Activated naive CD4-positive, alpha-beta T cell treated with Interleukin-2 at 50 U/mL for 16 hours (primary cell): ENCODE measurements at regions not wholly inside any gene's neighbourhood (a gene's known extent, or its start where the extent isn't known, plus 50 kb on each side); places are given as distances from the start of the nearest gene placed in this dataset.
"Not testable (repeated sequence)": the region's sequence is repeated elsewhere in the genome, so short reads cannot be mapped to it uniquely, and the experiment has no call there.

Source experiments
- DNase-seq: peaks from one replicate; pipeline ENCODE4 v3.0.0-alpha.2; 2020

DNA sequence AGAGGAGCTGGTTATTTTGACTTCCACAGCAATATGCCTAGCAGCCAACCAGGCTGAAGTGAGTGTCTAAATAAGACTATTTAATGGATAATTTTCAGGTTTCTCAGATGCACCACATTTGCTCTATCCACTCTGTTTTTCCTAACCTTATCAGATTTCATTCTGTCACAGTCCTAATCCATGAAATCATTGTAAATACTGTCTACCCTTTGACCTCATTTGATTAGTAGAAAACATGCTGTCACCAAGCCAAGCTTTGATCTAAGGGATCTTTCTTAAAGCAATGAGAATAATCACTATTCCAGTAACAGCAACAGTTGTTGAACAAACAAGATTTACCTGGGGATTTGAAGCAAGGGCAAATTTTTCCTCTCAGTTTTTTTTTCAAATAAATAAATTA is 595.6 kb downstream of the LTN1 start:
- DNase-seq = no peak

GRCh38 chr21:28396421-28396820 is 596.3 kb downstream of the LTN1 start:
- DNase-seq = no peak

- no peak for DNase-seq
These were observed 599.4 kb downstream of the LTN1 start for GRCh38 chr21:28393279-28393678.

DNA sequence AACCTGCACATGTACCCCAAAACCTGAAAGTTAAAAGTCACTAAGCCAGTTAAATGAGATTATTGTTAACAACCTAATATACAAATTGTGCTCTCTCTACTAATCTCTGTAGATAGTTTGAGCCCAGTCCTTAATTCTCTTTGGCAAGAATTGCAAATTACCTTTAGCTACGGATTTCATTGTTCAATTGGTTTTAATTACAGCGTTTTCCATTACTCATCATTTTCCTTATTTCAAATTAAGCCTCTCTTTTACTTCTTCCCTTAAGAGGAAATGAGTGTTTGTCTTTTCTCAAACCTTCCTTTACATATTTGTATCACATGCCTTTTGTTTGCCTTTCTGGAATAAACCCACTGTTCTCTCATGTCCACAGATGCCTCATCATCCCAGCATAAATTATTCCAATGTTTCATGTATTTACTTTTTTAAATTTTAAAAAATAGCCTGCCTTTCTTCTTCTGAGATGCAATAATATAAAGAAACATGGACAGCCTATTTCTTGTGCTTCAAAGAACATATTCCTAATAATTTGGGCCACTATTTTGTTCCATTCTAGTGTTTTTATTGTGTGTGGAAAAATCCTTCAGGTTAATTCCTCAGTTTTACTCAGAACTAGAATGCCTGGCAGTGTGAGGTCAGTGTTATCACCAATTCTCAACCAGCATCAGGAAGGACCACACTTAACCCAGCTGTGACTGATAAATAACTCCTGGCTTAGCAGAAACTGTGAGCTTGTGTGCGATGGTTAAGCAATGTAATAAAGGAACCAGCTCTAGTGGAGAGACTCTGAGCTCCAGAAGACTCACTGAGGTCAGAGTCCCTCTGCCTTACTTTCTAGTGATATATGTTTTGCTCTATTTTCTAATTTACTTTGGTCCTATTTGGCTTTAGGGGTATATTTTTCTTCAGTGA is 600.5 kb downstream of the LTN1 start:
- no peak for DNase-seq

GRCh38 chr21:28387220-28387619 is 605.5 kb downstream of the LTN1 start:
- no peak for DNase-seq

GRCh38 chr21:28385845-28386244 is 606.8 kb downstream of the LTN1 start:
- DNase-seq = no peak

- not testable (repeated sequence) for DNase-seq
These were observed 611.5 kb downstream of the LTN1 start for GRCh38 chr21:28381000-28381745.

DNA sequence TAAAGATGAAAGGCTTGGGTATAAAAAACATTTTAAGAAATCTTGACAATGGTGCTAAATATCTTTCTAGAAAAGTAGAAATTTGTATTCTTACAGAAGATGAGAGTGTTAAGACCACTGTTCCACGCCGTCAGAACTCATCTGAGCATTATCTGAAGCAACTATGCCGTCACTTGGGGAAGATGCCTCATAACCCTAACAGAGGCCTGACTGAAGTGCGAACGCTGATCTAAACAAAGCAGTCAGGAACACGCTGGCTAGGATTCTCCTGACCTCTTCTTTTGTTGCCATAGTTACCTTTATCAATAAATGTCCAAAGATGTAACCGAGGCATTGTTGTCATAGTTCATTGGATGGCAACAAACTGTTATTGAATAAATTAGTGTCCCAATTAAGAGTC is 612.4 kb downstream of the LTN1 start:
- DNase-seq = no peak

- no peak for DNase-seq
These were observed 614.7 kb downstream of the LTN1 start for GRCh38 chr21:28378026-28378425.

- DNase-seq = no peak
These were observed 616.8 kb downstream of the LTN1 start for GRCh38 chr21:28375708-28376385.

GRCh38 chr21:28374881-28375280 is 617.8 kb downstream of the LTN1 start:
- no peak for DNase-seq

DNA sequence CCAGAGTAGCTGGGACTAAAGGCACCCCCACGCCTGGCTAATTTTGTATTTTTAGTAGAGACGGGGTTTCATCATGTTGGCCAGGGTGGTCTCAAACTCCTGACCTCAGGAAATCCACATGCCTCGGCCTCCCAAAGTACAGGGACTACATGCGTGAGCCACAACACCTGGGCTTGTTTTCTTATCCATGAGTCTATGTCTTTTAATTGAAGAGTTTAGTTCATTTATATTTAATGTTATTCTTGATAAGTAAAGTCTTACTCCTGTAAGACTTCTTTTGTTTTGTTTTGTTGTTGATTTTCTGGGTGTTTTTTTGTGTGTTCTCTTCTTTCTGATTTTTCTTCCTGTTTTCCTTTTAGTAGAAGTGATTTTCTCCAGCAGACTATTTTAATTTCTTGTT is 621.0 kb downstream of the LTN1 start:
- no peak for DNase-seq

GRCh38 chr21:28359300-28359699 is 633.4 kb downstream of the LTN1 start:
- DNase-seq = no peak

DNA sequence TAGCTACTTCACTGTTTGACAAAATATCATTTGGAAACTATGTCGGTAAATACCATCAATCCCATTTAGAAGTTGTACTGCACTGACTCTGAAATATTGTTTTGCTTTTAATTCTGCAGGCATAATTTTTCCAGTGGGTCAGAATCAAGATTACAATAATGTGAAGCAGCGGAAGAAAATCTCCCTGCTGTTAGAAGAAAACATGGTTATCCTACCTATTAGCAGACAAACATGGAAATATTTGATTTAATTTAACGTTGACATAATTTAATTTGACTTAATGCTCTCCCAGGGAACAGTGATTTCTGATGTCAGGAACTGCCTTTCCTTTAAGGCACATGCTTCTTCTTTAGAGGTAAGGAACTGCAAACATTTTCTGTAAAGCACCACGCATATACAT is 634.0 kb downstream of the LTN1 start:
- no peak for DNase-seq

DNA sequence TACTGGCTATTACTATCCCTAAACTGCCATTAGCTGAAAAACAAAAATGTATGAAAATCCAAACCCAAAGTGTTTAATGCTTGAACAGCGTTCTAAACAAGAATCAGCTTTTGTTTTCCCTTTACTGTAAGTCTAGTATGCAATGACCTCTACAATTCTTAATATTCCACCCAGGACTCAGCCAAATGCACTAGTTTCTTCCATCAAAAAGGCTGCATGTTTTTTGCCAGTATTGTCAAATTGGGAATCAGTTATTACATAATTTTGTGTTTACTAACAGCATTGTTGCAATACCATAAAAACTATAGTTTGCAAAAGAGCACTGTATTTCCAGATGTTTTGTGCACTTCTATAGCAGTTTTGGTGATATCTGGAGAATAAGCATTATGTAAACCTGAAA is 634.5 kb downstream of the LTN1 start:
- no peak for DNase-seq

- no peak for DNase-seq
These were observed 634.9 kb downstream of the LTN1 start for GRCh38 chr21:28357743-28358142.

GRCh38 chr21:28356422-28356821 is 636.3 kb downstream of the LTN1 start:
- DNase-seq = no peak

- DNase-seq = no peak
These were observed 646.7 kb downstream of the LTN1 start for GRCh38 chr21:28345934-28346333.

DNA sequence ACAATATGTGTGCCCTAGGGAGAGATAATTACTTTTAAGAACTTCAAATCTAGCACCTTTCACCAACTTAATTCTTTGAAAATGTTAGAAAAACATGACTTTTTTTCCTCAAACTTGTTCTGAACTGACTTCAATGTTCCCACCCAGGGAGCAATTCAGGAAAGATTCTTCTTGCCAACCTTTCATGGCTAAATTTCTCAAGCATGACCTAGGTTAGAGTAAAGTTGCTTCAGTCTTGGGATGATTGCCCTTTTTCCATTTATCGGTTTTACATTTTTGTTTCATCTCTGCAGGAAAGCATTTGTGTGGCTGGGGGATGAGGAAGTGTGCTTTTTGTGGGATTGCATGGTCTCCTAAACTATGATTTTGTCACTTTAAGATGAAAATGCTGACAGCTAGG is 647.7 kb downstream of the LTN1 start:
- no peak for DNase-seq

GRCh38 chr21:28342212-28342810 is 650.4 kb downstream of the LTN1 start:
- DNase-seq = no peak

- DNase-seq = no peak
These were observed 653.3 kb downstream of the LTN1 start for GRCh38 chr21:28339403-28339802.

DNA sequence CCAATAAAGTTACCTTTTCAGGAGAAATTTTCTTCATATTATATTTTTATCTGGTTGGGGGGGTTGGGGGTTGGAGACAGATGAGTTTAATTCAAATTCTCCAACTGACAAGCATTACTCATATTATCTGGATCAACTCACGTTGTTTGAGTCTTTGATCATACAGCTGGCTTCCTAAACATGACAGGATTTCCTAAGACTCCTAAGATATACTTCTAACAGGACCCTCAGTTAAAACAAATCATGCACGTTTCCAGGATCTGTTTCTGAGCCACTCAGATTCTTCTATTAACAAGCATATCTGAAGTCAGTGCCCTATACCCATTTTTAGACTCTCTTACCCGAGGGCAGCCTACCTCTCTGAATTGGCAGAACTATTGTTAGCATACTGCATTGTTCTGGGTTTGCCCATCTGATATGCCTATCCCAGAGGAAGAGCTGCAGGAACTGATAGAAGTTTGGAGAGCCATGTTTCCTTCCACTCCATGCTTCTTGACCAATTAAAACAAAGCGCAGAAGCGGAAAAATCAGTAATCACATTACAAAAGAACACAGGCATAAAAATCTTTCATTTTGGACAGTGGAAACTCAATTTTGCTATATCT is 653.9 kb downstream of the LTN1 start:
- DNase-seq = no peak

DNA sequence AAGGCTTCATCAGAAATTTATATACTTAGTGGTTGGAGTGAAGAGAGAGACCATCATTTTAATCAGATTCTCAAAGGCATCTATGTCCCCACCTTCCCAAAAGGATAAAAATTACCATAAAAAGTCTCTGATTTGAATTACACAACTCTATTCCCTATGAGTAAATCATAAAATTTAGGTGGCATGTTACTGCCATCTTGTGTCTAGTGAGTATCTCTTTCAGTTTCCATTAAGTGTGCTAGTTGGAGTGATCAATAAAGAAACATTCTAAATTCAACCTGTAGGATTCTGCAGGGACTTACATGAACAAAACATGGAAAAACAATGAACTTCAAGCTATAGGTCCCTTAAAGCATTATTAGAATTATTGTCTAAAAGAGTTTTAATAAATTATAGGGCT is 655.4 kb downstream of the LTN1 start:
- DNase-seq = no peak
